ENCODE measurements at regions not wholly inside any gene's neighbourhood (a gene's known extent, or its start where the extent isn't known, plus 50 kb on each side); places are given as distances from the start of the nearest gene placed in this dataset.

GRCh38 chr2:216320852-216321251, 51.4 kb downstream of the MARCHF4 start:
- TF ChIP-seq ZNF548 (tag by site-specific recombination; IDR thresholded peaks at IDR 0.05) (no peak), CTCF (tag by site-specific recombination; IDR thresholded peaks at IDR 0.05) (no peak), ZNF133 (tag by site-specific recombination; IDR thresholded peaks at IDR 0.05) (no peak), PATZ1 (tag by site-specific recombination; IDR thresholded peaks at IDR 0.05) (no peak), ZNF114 (tag by site-specific recombination; IDR thresholded peaks at IDR 0.05) (no peak), TCF7L2 (IDR thresholded peaks at IDR 0.05; ENCODE audit: borderline replicate concordance, low read depth, low read length) (no peak), KLF10 (tag by site-specific recombination; IDR thresholded peaks at IDR 0.05) (no peak), ZFP3 (tag by site-specific recombination; IDR thresholded peaks at IDR 0.05; ENCODE audit: low read depth) (no peak), SETDB1 (IDR thresholded peaks at IDR 0.05; ENCODE audit: insufficient read length, low read length) (no peak), ZNF791 (tag by site-specific recombination; IDR thresholded peaks at IDR 0.05) (no peak), YY1 (tag by site-specific recombination; IDR thresholded peaks at IDR 0.05) (no peak)
